A673 (cell line): ENCODE measurements at regions not wholly inside any gene's neighbourhood (a gene's known extent, or its start where the extent isn't known, plus 50 kb on each side); places are given as distances from the start of the nearest gene placed in this dataset.

Experiments
- CTCF ChIP-seq: fragments of 300-800, 200-600 bp; sonication (generic); conservative IDR thresholded peaks from 2 replicates; pipeline ENCODE4 v1.5.1; 2017; ENCODE audit warnings: low read depth, mild to moderate bottlenecking, antibody characterized with exemption, low read length, moderate library complexity, mixed read lengths
- EZH2 ChIP-seq: fragments of 200-600 bp; sonication (generic); IDR thresholded peaks from 2 replicates; pipeline ENCODE4 v1.6.1; 2017; ENCODE audit warnings: borderline replicate concordance, low read depth, mild to moderate bottlenecking, mixed read lengths, antibody characterized with exemption, low read length; ENCODE audit not compliant: poor library complexity, severe bottlenecking

DNA sequence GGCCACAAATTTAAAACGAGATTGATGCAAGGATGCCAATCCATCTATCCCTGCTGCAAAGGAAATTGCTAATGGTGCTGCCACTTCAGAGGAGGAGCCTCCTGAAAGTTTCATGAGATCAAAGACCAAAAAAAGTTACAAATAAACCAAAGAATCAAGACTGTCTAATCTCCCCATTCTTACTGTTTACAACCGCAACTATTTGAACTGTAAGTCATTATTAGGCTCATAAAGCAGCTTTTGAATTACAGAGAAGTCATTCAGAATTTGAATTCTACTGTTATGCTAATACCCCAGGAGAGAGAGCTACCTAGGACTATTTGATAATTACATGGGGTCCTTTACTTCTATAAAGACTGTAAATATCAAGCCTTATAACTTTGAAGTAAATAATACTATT, 1613.6 kb upstream of the WWC1 start:
- TF ChIP-seq EZH2 = no peak
- no peak for TF ChIP-seq CTCF
